ENCODE measurements at regions not wholly inside any gene's neighbourhood (a gene's known extent, or its start where the extent isn't known, plus 50 kb on each side); places are given as distances from the start of the nearest gene placed in this dataset.

DNA sequence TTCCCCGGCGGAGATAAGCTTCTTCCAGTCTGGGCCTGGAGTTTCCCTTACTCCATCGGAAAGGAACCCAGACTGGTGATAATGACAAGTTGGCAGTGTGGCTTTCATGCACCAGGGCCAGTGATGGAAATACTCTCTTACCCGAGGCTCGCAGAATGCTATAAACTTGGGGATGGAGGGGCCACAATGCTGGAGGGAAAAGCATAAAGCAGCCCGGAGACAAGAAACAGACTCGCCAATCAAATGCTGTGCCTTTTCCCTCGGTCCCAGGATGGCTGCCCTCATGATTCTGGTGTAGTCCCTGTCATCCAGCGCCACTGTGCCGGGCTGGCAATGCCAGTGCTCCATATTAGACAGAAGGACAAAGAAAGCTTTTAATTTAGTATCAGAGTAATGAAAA is 325.6 kb downstream of the THBS2 start:
- TF ChIP-seq, protein P1, sequence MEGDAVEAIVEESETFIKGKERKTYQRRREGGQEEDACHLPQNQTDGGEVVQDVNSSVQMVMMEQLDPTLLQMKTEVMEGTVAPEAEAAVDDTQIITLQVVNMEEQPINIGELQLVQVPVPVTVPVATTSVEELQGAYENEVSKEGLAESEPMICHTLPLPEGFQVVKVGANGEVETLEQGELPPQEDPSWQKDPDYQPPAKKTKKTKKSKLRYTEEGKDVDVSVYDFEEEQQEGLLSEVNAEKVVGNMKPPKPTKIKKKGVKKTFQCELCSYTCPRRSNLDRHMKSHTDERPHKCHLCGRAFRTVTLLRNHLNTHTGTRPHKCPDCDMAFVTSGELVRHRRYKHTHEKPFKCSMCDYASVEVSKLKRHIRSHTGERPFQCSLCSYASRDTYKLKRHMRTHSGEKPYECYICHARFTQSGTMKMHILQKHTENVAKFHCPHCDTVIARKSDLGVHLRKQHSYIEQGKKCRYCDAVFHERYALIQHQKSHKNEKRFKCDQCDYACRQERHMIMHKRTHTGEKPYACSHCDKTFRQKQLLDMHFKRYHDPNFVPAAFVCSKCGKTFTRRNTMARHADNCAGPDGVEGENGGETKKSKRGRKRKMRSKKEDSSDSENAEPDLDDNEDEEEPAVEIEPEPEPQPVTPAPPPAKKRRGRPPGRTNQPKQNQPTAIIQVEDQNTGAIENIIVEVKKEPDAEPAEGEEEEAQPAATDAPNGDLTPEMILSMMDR (IDR thresholded peaks at IDR 0.05), result no peak
- no peaks in the 10 kb centered on the region for H3K9me3 Mint-ChIP-seq
- 89% methylated on average over 10 of the region's 10 CpGs for whole genome bisulfite sequencing (ENCODE audit: insufficient coverage)
- no peaks in the 10 kb centered on the region for H3K27me3 Mint-ChIP-seq (ENCODE audit: low read depth in 2 of 2)
- DNase-seq (no peak), ATAC-seq (no peak)
- Histone ChIP-seq H3K9me3 (ENCODE audit: control insufficient read depth, insufficient read depth, low read length) (no peaks in the 10 kb centered on the region), H3K4me3 (ENCODE audit: low read length) (no peak overlapping the region), H3K27ac (ENCODE audit: low read length) (no peak overlapping the region), H3K4me1 (ENCODE audit: control insufficient read depth, insufficient read depth, low read length) (no peaks in the 10 kb centered on the region), H3K27me3 (ENCODE audit: control insufficient read depth, insufficient read depth, low read length) (no peaks in the 10 kb centered on the region), H3K36me3 (ENCODE audit: control insufficient read depth, insufficient read depth, low read length) (no peaks in the 10 kb centered on the region)
- intact Hi-C loops (cut with micrococcal nuclease), result no loop called here
- H3K4me3 Mint-ChIP-seq, result no peak overlapping the region
- H3K36me3 Mint-ChIP-seq, result no peaks in the 10 kb centered on the region
- no peak overlapping the region for H3K27ac Mint-ChIP-seq
- no peaks in the 10 kb centered on the region for H3K4me1 Mint-ChIP-seq

DNA sequence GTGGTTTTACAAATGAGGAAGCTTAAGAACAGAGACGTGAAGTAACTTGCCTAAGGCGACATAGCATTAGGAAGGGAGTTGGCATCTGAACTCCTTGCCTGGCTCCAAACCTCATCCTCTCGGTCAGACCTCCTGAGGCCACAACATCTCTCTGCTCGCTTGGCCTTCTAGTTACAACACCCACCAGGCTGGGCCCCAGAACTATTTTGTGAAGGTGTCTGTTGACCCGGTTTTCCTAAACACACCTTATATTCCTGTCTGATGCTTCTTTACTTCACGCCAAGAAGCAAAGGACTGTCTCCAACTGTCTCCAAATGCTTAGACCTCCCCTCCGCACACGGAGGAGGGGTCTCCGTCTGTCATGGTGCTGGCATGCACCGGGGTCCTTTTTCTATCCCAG is 326.6 kb downstream of the THBS2 start:
- TF ChIP-seq, protein P1 (IDR thresholded peaks at IDR 0.05), result no peak
- H3K4me1 ChIP-seq (ENCODE audit: control insufficient read depth, insufficient read depth, low read length), result no peaks in the 10 kb centered on the region
- 82% methylated on average over 10 of the region's 10 CpGs for WGBS (ENCODE audit: insufficient coverage)
- H3K27me3 ChIP-seq (ENCODE audit: control insufficient read depth, insufficient read depth, low read length), result no peaks in the 10 kb centered on the region
- ATAC-seq (no peak), DNase-seq (no peak)
- no peaks in the 10 kb centered on the region for H3K4me1 Mint-ChIP-seq
- H3K9me3 Mint-ChIP-seq, result no peaks in the 10 kb centered on the region
- H3K4me3 Mint-ChIP-seq, result no peak overlapping the region
- intact Hi-C loops (cut with micrococcal nuclease), result no loop called here
- no peaks in the 10 kb centered on the region for H3K27me3 Mint-ChIP-seq (ENCODE audit: low read depth in 2 of 2)
- H3K27ac Mint-ChIP-seq, result no peak overlapping the region
- no peak overlapping the region for H3K4me3 ChIP-seq (ENCODE audit: low read length)
- H3K27ac ChIP-seq (ENCODE audit: low read length), result no peak overlapping the region
- no peaks in the 10 kb centered on the region for H3K36me3 Mint-ChIP-seq
- H3K9me3 ChIP-seq (ENCODE audit: control insufficient read depth, insufficient read depth, low read length), result no peaks in the 10 kb centered on the region
- no peaks in the 10 kb centered on the region for H3K36me3 ChIP-seq (ENCODE audit: control insufficient read depth, insufficient read depth, low read length)

DNA sequence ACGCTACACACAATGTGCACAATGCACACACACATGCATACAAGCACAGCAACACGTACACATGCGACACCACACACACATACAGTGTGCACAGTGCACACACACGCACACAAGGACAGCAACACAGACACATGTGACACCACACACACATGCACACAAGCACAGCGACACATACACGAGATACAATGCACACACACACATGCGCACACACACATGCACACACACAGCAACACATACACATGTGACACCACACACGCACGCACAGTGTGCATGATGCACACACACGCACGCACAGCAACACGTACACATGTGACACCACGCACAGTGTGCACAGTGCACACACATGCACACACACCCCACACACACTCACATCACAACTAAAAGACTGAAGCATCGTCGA is 327.3 kb downstream of the THBS2 start:
- Mint-ChIP-seq H3K36me3 (no peaks in the 10 kb centered on the region), H3K27ac (no peak overlapping the region), H3K4me1 (no peaks in the 10 kb centered on the region), H3K27me3 (ENCODE audit: low read depth in 2 of 2) (no peaks in the 10 kb centered on the region), H3K9me3 (no peaks in the 10 kb centered on the region), H3K4me3 (no peak overlapping the region)
- TF ChIP-seq, protein P1 (IDR thresholded peaks at IDR 0.05), result no peak
- intact Hi-C loops (cut with micrococcal nuclease), result no loop called here
- H3K9me3 ChIP-seq (ENCODE audit: control insufficient read depth, insufficient read depth, low read length), result no peaks in the 10 kb centered on the region
- WGBS (ENCODE audit: insufficient coverage), result 73% methylated on average over 15 of the region's 15 CpGs
- H3K4me1 ChIP-seq (ENCODE audit: control insufficient read depth, insufficient read depth, low read length), result no peaks in the 10 kb centered on the region
- no peaks in the 10 kb centered on the region for H3K36me3 ChIP-seq (ENCODE audit: control insufficient read depth, insufficient read depth, low read length)
- DNase-seq (no peak), ATAC-seq (no peak)
- H3K27ac ChIP-seq (ENCODE audit: low read length), result no peak overlapping the region
- no peak overlapping the region for H3K4me3 ChIP-seq (ENCODE audit: low read length)
- no peaks in the 10 kb centered on the region for H3K27me3 ChIP-seq (ENCODE audit: control insufficient read depth, insufficient read depth, low read length)

DNA sequence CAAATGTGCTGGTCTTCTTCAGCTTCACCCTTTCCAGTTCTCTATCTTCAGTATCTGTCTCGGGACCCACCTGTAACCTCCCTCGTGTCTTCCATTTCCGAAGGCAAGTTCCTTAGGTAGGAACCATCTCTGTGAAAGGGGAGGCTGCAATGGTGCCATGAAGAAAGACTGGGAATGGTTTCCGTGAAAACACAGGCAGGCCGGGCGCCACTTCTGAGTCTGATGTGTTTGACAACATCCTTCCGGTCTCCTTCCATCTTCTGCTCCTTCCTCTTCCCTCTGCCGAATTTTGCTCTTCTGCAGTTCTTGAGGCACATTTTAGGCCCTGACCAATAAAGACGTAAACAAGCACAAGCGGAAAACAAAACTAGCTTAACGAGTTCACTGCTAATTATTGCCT is 328.0 kb downstream of the THBS2 start:
- H3K27me3 ChIP-seq (ENCODE audit: control insufficient read depth, insufficient read depth, low read length), result no peaks in the 10 kb centered on the region
- TF ChIP-seq, protein P1 (IDR thresholded peaks at IDR 0.05), result no peak
- Mint-ChIP-seq H3K4me1 (peaks cover 0 to 6% of the 10 kb centered on the region in 2 donors), H3K4me3 (no peak overlapping the region), H3K9me3 (no peaks in the 10 kb centered on the region), H3K27ac (no peak overlapping the region), H3K36me3 (no peaks in the 10 kb centered on the region), H3K27me3 (ENCODE audit: low read depth in 2 of 2) (no peaks in the 10 kb centered on the region)
- DNase-seq (no peak), ATAC-seq (no peak)
- 90% methylated on average over 11 of the region's 11 CpGs for WGBS (ENCODE audit: insufficient coverage)
- no peak overlapping the region for H3K27ac ChIP-seq (ENCODE audit: low read length)
- no peaks in the 10 kb centered on the region for H3K4me1 ChIP-seq (ENCODE audit: control insufficient read depth, insufficient read depth, low read length)
- no peaks in the 10 kb centered on the region for H3K9me3 ChIP-seq (ENCODE audit: control insufficient read depth, insufficient read depth, low read length)
- no peaks in the 10 kb centered on the region for H3K36me3 ChIP-seq (ENCODE audit: control insufficient read depth, insufficient read depth, low read length)
- intact Hi-C loops (cut with micrococcal nuclease), result no loop called here
- H3K4me3 ChIP-seq (ENCODE audit: low read length), result no peak overlapping the region

All from natural killer cell (primary cell).